Spleen (tissue), 7 donors: ENCODE measurements at regions not wholly inside any gene's neighbourhood (a gene's known extent, or its start where the extent isn't known, plus 50 kb on each side); places are given as distances from the start of the nearest gene placed in this dataset.

Experiments used
- POLR2A ChIP-seq, 3 donors: fragments of 450-650 bp; IDR thresholded peaks; one replicate each; pipeline ENCODE4 v1.5.1; 2017; ENCODE audit warnings: antibody characterized with exemption in 3 of 3, mild to moderate bottlenecking in 1 of 3
- POLR2AphosphoS5 ChIP-seq, 3 donors: sonication (generic); formaldehyde crosslinking; IDR thresholded peaks; one replicate each; pipeline ENCODE4 v1.5.1; 2017; ENCODE audit warnings: antibody characterized with exemption in 3 of 3
- TF ChIP-seq, protein P1 (sequence below), 11 experiments: fragments of 200-600 bp in 7 of 11; fragments of 450-650 bp in 4 of 11; sonication (generic) in 4 of 11; IDR thresholded peaks in 8 of 11; conservative IDR thresholded peaks in 3 of 11; 1 replicate in 7 of 11; 2 replicates in 4 of 11; pipeline versions ENCODE4 v1.4.0 to v1.8.0; 2016 to 2021; ENCODE audit warnings: antibody characterized with exemption in 11 of 11, inconsistent platforms in 4 of 11, mild to moderate bottlenecking in 1 of 11
- donor health status: DM: no; HTN: no; CAD: no; lungs with moderate emphysema.
- donor health status: DM: no; HTN: no; CAD: no.
- donor health status: DM: no; HTN: no; CAD: no.

- TF ChIP-seq POLR2A (IDR thresholded peaks at IDR 0.05), result no peak
- TF ChIP-seq, protein P1, sequence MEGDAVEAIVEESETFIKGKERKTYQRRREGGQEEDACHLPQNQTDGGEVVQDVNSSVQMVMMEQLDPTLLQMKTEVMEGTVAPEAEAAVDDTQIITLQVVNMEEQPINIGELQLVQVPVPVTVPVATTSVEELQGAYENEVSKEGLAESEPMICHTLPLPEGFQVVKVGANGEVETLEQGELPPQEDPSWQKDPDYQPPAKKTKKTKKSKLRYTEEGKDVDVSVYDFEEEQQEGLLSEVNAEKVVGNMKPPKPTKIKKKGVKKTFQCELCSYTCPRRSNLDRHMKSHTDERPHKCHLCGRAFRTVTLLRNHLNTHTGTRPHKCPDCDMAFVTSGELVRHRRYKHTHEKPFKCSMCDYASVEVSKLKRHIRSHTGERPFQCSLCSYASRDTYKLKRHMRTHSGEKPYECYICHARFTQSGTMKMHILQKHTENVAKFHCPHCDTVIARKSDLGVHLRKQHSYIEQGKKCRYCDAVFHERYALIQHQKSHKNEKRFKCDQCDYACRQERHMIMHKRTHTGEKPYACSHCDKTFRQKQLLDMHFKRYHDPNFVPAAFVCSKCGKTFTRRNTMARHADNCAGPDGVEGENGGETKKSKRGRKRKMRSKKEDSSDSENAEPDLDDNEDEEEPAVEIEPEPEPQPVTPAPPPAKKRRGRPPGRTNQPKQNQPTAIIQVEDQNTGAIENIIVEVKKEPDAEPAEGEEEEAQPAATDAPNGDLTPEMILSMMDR (IDR thresholded peaks at IDR 0.05 in 8 of 11, conservative IDR thresholded peaks at IDR 0.05 in 3 of 11), result peak in 4 of 11 experiments; percentile 9 to 42 (median 10)
- no peak for TF ChIP-seq POLR2AphosphoS5 (IDR thresholded peaks at IDR 0.05)
Observed at GRCh38 chr4:53656421-53656981, 65.2 kb upstream of the LNX1 start.
